ENCODE measurements at regions not wholly inside any gene's neighbourhood (a gene's known extent, or its start where the extent isn't known, plus 50 kb on each side); places are given as distances from the start of the nearest gene placed in this dataset.

GRCh38 chr15:46266661-46267060 lies 631.8 kb downstream of the SQOR start:
- DNase-seq, result no peak

GRCh38 chr15:46270481-46271147 lies 635.8 kb downstream of the SQOR start:
- no peak for DNase-seq

GRCh38 chr15:46275701-46276100 lies 640.9 kb downstream of the SQOR start:
- no peak for DNase-seq

- DNase-seq, result no peak
These were observed 642.6 kb downstream of the SQOR start for GRCh38 chr15:46277451-46277850.

GRCh38 chr15:46278062-46278461 lies 643.2 kb downstream of the SQOR start:
- no peak for DNase-seq

- no peak for DNase-seq
These were observed 643.8 kb downstream of the SQOR start for GRCh38 chr15:46278486-46279090.

GRCh38 chr15:46280762-46281542 lies 646.1 kb downstream of the SQOR start:
- DNase-seq, result no peak

- no peak for DNase-seq
These were observed 658.7 kb downstream of the SQOR start for GRCh38 chr15:46293550-46293949.

- no peak for DNase-seq
These were observed 661.2 kb downstream of the SQOR start for GRCh38 chr15:46296002-46296401.

- no peak for DNase-seq
These were observed 662.0 kb downstream of the SQOR start for GRCh38 chr15:46296797-46297196.

GRCh38 chr15:46297766-46298165 lies 662.9 kb downstream of the SQOR start:
- no peak for DNase-seq

- DNase-seq, result no peak
These were observed 665.9 kb downstream of the SQOR start for GRCh38 chr15:46300716-46301115.

GRCh38 chr15:46301291-46301690 lies 666.5 kb downstream of the SQOR start:
- no peak for DNase-seq

GRCh38 chr15:46301826-46302225 lies 667.0 kb downstream of the SQOR start:
- DNase-seq, result no peak

- no peak for DNase-seq
These were observed 669.5 kb downstream of the SQOR start for GRCh38 chr15:46304321-46304720.

- DNase-seq, result no peak
These were observed 672.9 kb downstream of the SQOR start for GRCh38 chr15:46307746-46308145.

- no peak for DNase-seq
These were observed 675.1 kb downstream of the SQOR start for GRCh38 chr15:46309914-46310313.

GRCh38 chr15:46312133-46312740 lies 677.4 kb downstream of the SQOR start:
- DNase-seq, result peak; percentile 15

- DNase-seq, result no peak
These were observed 680.6 kb downstream of the SQOR start for GRCh38 chr15:46315434-46315833.

- DNase-seq, result no peak
These were observed 681.2 kb downstream of the SQOR start for GRCh38 chr15:46316024-46316423.

GRCh38 chr15:46317029-46317428 lies 682.2 kb downstream of the SQOR start:
- DNase-seq, result no peak

GRCh38 chr15:46322753-46323152 lies 687.9 kb downstream of the SQOR start:
- DNase-seq, result no peak

GRCh38 chr15:46326173-46326572 lies 691.3 kb downstream of the SQOR start:
- no peak for DNase-seq

- DNase-seq, result no peak
These were observed 694.0 kb downstream of the SQOR start for GRCh38 chr15:46328821-46329220.
